CD4-positive, alpha-beta T cell (primary cell): ENCODE measurements at regions not wholly inside any gene's neighbourhood (a gene's known extent, or its start where the extent isn't known, plus 50 kb on each side); places are given as distances from the start of the nearest gene placed in this dataset.

Source experiments
- ATAC-seq: fragments of 200-7000 bp; cut with Tn5 transposase; one replicate; pipeline ENCODE4 v1.10.0; 2022; ENCODE audit warnings: mild to moderate bottlenecking; ENCODE audit not compliant: poor library complexity
- CTCF ChIA-PET: fragments of 350-600 bp; sonication (Branson Sonifier 250); formaldehyde crosslinking; loops from one replicate; lab custom pipeline; 2021; ENCODE audit warnings: antibody characterized with exemption, inconsistent platforms; lab: Charles Lee
- POLR2A ChIA-PET: fragments of 350-600 bp; sonication (Branson Sonifier 250); formaldehyde crosslinking; loops from one replicate; lab custom pipeline; 2021; ENCODE audit warnings: antibody characterized with exemption, inconsistent platforms; lab: Charles Lee
- DNase-seq, 14 experiments: peaks; one replicate each; pipeline ENCODE4 v3.0.0-alpha.2; 2013 to 2020; ENCODE audit warnings: mixed read lengths in 2 of 14
- H3K27ac ChIP-seq, 2 donors: one replicate each; pipeline versions ENCODE4 v1.5.1 to v1.7.0; 2013; ENCODE audit warnings: low read length in 2 of 2, low read depth in 1 of 2, mild to moderate bottlenecking in 1 of 2
- H3K27me3 ChIP-seq, 2 experiments: 1 replicate in 1 of 2; 2 replicates in 1 of 2; pipeline versions ENCODE4 v1.6.1 to v1.7.0; 2013; ENCODE audit warnings: low read length in 2 of 2, control low read depth in 1 of 2, mild to moderate bottlenecking in 1 of 2, moderate library complexity in 1 of 2; ENCODE audit not compliant: insufficient read depth in 2 of 2, control insufficient read depth in 1 of 2
- H3K36me3 ChIP-seq: one replicate; pipeline ENCODE4 v1.6.1; 2013; ENCODE audit warnings: low read length, control low read depth; ENCODE audit not compliant: insufficient read depth
- H3K4me1 ChIP-seq: one replicate; pipeline ENCODE4 v1.6.1; 2013; ENCODE audit warnings: low read length, control low read depth; ENCODE audit not compliant: insufficient read depth
- H3K4me3 ChIP-seq: one replicate; pipeline ENCODE4 v1.5.1; 2013; ENCODE audit warnings: mild to moderate bottlenecking, low read length, moderate library complexity
- H3K9me3 ChIP-seq, 2 experiments: 1 replicate in 1 of 2; 2 replicates in 1 of 2; pipeline versions ENCODE4 v1.6.1 to v1.7.0; 2013; ENCODE audit warnings: low read length in 2 of 2, mild to moderate bottlenecking in 2 of 2, control low read depth in 1 of 2, moderate library complexity in 1 of 2; ENCODE audit not compliant: control insufficient read depth in 1 of 2, insufficient read depth in 1 of 2
- H3K27ac Mint-ChIP-seq: one replicate; pipeline ENCODE4 v1.8.0; 2020; ENCODE audit warnings: mixed read lengths
- H3K27me3 Mint-ChIP-seq: one replicate; pipeline ENCODE4 v1.8.0; 2021; ENCODE audit warnings: mixed read lengths
- H3K36me3 Mint-ChIP-seq: one replicate; pipeline ENCODE4 v1.8.0; 2021; ENCODE audit warnings: low read depth, mixed read lengths
- H3K4me1 Mint-ChIP-seq: one replicate; pipeline ENCODE4 v1.8.0; 2021; ENCODE audit warnings: low read depth, mixed read lengths
- H3K4me3 Mint-ChIP-seq: one replicate; pipeline ENCODE4 v1.8.0; 2020; ENCODE audit warnings: mild to moderate bottlenecking, mixed read lengths
- H3K9me3 Mint-ChIP-seq: one replicate; pipeline ENCODE4 v1.8.0; 2020; ENCODE audit warnings: mixed read lengths
- CTCF ChIP-seq: fragments of 200-600 bp; IDR thresholded peaks from one replicate; pipeline ENCODE4 v1.8.0; 2022; ENCODE audit warnings: antibody characterized with exemption, mild to moderate bottlenecking
- intact Hi-C, 2 experiments: fragments of 100-400 bp; cut with DNase I in 1 of 2; cut with micrococcal nuclease in 1 of 2; formaldehyde crosslinking; loops; one replicate each; pipeline versions ENCODE4 v1.15.1 to v1.9.0; 2023 to 2025; cut with DNase I, micrococcal nuclease

- DNase-seq (no peak), ATAC-seq (no peak)
- Histone ChIP-seq H3K4me3 (no peak overlapping the region), H3K36me3 (no peaks in the 10 kb centered on the region), H3K27me3 (no peaks in the 10 kb centered on the region), H3K4me1 (no peaks in the 10 kb centered on the region), H3K27ac (no peak overlapping the region), H3K9me3 (no peaks in the 10 kb centered on the region)
- no peaks in the 10 kb centered on the region for H3K4me1 Mint-ChIP-seq
- ChIA-PET CTCF (no interaction called here), POLR2A (no interaction called here)
- no peak for TF ChIP-seq CTCF
- no peaks in the 10 kb centered on the region for H3K27me3 Mint-ChIP-seq
- H3K4me3 Mint-ChIP-seq, result no peak overlapping the region
- no peaks in the 10 kb centered on the region for H3K36me3 Mint-ChIP-seq
- intact Hi-C loops, result no loop called here
- no peak overlapping the region for H3K27ac Mint-ChIP-seq
- H3K9me3 Mint-ChIP-seq, result no peaks in the 10 kb centered on the region
Observed at GRCh38 chr10:121266370-121266769, 331.9 kb downstream of the FGFR2 start.

DNA sequence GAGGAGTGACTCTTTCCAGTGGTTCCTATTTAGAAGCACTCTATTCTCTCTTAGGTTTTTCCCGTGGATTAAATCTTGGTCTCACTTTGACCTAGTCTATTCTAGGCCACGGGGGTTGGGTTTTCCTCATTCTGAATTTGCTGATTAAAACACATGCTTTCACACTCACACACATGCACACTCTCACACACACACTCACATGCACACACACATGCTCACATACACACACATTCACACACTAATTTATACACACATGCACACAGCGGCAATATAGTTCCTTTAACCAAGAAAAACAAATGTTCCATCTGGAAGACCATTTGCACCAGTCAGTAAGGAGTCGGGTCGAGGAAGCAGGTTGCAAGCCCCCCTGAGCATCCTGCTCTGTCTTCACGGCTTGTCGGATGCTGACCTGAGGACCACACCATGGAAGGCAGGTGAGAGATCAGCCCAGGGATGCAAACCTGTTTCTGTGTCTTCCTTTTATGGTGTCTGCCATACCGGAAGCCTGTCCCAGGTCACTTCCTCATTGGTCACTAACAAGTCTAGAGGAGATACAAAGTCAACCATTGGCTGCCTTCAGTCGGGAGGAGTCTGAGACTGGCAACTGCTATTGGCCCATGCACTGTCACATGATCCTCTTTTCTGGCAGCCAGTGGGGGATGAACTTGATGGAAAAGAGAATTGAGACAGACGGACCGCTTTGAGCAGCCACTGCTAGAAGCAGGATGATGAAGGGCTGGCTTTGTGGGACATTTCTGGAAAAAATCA, 330.8 kb downstream of the FGFR2 start:
- H3K27me3 Mint-ChIP-seq, result no peaks in the 10 kb centered on the region
- H3K36me3 Mint-ChIP-seq, result no peaks in the 10 kb centered on the region

GRCh38 chr10:121268363-121268762, 329.9 kb downstream of the FGFR2 start:
- peaks cover 0 to 8% of the 10 kb centered on the region in 2 experiments for H3K9me3 ChIP-seq
- no peaks in the 10 kb centered on the region for H3K27me3 ChIP-seq
- H3K36me3 Mint-ChIP-seq, result no peaks in the 10 kb centered on the region
- ATAC-seq (no peak), DNase-seq (no peak)
- H3K9me3 Mint-ChIP-seq, result no peaks in the 10 kb centered on the region
- no peak overlapping the region for H3K27ac ChIP-seq
- H3K4me3 Mint-ChIP-seq, result no peak overlapping the region
- H3K4me3 ChIP-seq, result no peak overlapping the region
- no peaks in the 10 kb centered on the region for H3K27me3 Mint-ChIP-seq
- POLR2A ChIA-PET, result no interaction called here
- no peaks in the 10 kb centered on the region for H3K36me3 ChIP-seq
- CTCF ChIA-PET, result no interaction called here
- H3K4me1 Mint-ChIP-seq, result no peaks in the 10 kb centered on the region
- no peak overlapping the region for H3K27ac Mint-ChIP-seq
- intact Hi-C loops, result no loop called here
- no peak for TF ChIP-seq CTCF
- no peaks in the 10 kb centered on the region for H3K4me1 ChIP-seq

More for the DNA sequence above, 330.8 kb downstream of the FGFR2 start:
- no peak for TF ChIP-seq CTCF
- no peaks in the 10 kb centered on the region for H3K4me1 Mint-ChIP-seq
- ChIA-PET POLR2A (no interaction called here), CTCF (no interaction called here)
- no peaks in the 10 kb centered on the region for H3K9me3 Mint-ChIP-seq
- no peak for ATAC-seq
- no peaks in the 10 kb centered on the region for H3K4me1 ChIP-seq
- H3K4me3 ChIP-seq, result no peak overlapping the region
- DNase-seq, result no peak
- intact Hi-C loops, result no loop called here
- H3K27me3 ChIP-seq, result no peaks in the 10 kb centered on the region
- no peaks in the 10 kb centered on the region for H3K36me3 ChIP-seq
- no peak overlapping the region for H3K27ac Mint-ChIP-seq
- H3K27ac ChIP-seq, result no peak overlapping the region
- peaks cover 0 to 6% of the 10 kb centered on the region in 2 experiments for H3K9me3 ChIP-seq
- no peak overlapping the region for H3K4me3 Mint-ChIP-seq
